Caco-2 (cell line): ENCODE measurements at regions not wholly inside any gene's neighbourhood (a gene's known extent, or its start where the extent isn't known, plus 50 kb on each side); places are given as distances from the start of the nearest gene placed in this dataset.

ENCODE experiments used
- BruUV-seq: library from RNA; stranded (reverse); fragments of 400-500 nt; replicated peaks from 2 replicates; lab custom pipeline; 2021; lab: Mats Ljungman, UMichigan
- CTCF ChIA-PET: fragments of 300-600 bp; sonication (Branson Sonifier 250); formaldehyde crosslinking; loops from one replicate; lab custom pipeline; 2022; ENCODE audit warnings: antibody characterized with exemption; lab: Charles Lee
- POLR2A ChIA-PET: fragments of 300-600 bp; sonication (Branson Sonifier 250); formaldehyde crosslinking; loops from one replicate; lab custom pipeline; 2022; ENCODE audit warnings: antibody characterized with exemption; lab: Charles Lee
- DNase-seq, 2 experiments: peaks; one replicate each; pipeline versions ENCODE4 v3.0.0 to v3.0.0-alpha.2; 2020 to 2022
- H3K27me3 ChIP-seq: replicated peaks from 2 replicates; pipeline ENCODE4 v1.6.0; 2011; ENCODE audit warnings: low read length; ENCODE audit not compliant: control insufficient read depth, insufficient read depth
- H3K36me3 ChIP-seq: 2 replicates; pipeline ENCODE4 v1.5.1; 2011; ENCODE audit warnings: low read length; ENCODE audit not compliant: control insufficient read depth, insufficient read depth
- H3K4me1 ChIP-seq: fragments of 250-450 bp; sonication (Bioruptor Pico); 2 replicates; pipeline ENCODE4 v1.5.1; 2020; ENCODE audit warnings: mild to moderate bottlenecking
- H3K4me3 ChIP-seq: 2 replicates; pipeline ENCODE4 v1.5.1; 2011; ENCODE audit warnings: low read depth, mild to moderate bottlenecking, control low read depth, low read length
- H3K9me3 ChIP-seq: fragments of 250-450 bp; sonication (Bioruptor Pico); 2 replicates; pipeline ENCODE4 v1.5.1; 2020; ENCODE audit warnings: mild to moderate bottlenecking, moderate library complexity
- H3K27ac Mint-ChIP-seq: one replicate; pipeline ENCODE4 v1.8.0; 2022; ENCODE audit warnings: mixed read lengths; ENCODE audit not compliant: unreplicated experiment
- H3K27me3 Mint-ChIP-seq: one replicate; pipeline ENCODE4 v1.8.0; 2022; ENCODE audit warnings: mixed read lengths; ENCODE audit not compliant: insufficient read depth, unreplicated experiment
- H3K36me3 Mint-ChIP-seq: one replicate; pipeline ENCODE4 v1.8.0; 2022; ENCODE audit warnings: mild to moderate bottlenecking, mixed read lengths; ENCODE audit not compliant: insufficient read depth, unreplicated experiment
- H3K4me1 Mint-ChIP-seq: one replicate; pipeline ENCODE4 v1.8.0; 2022; ENCODE audit warnings: low read depth, mixed read lengths; ENCODE audit not compliant: unreplicated experiment
- H3K4me3 Mint-ChIP-seq: one replicate; pipeline ENCODE4 v1.8.0; 2022; ENCODE audit warnings: mild to moderate bottlenecking, moderate library complexity, mixed read lengths; ENCODE audit not compliant: unreplicated experiment
- H3K9me3 Mint-ChIP-seq: one replicate; pipeline ENCODE4 v1.8.0; 2022; ENCODE audit warnings: mixed read lengths; ENCODE audit not compliant: unreplicated experiment
- CTCF ChIP-seq, 2 experiments: fragments of 200-600 bp in 1 of 2; IDR thresholded peaks; 1 replicate in 1 of 2; 2 replicates in 1 of 2; pipeline versions ENCODE4 v1.5.1 to v1.8.0; 2011 to 2022; ENCODE audit warnings: antibody characterized with exemption in 1 of 2, control low read depth in 1 of 2, inconsistent platforms in 1 of 2, low read depth in 1 of 2, low read length in 1 of 2, mild to moderate bottlenecking in 1 of 2, moderate library complexity in 1 of 2; ENCODE audit not compliant: insufficient read depth in 1 of 2, severe bottlenecking in 1 of 2, unreplicated experiment in 1 of 2
- intact Hi-C: fragments of 100-400 bp; cut with micrococcal nuclease; formaldehyde crosslinking; loops from one replicate; pipeline ENCODE4 v1.10.0; 2022; ENCODE audit not compliant: unreplicated experiment

GRCh38 chr6:114712129-114712662 is 369.4 kb upstream of the HS3ST5 start:
- H3K4me1 ChIP-seq, result no peaks in the 10 kb centered on the region; the same call in none of the 2 replicates

GRCh38 chr6:114707081-114707620 is 364.3 kb upstream of the HS3ST5 start:
- H3K36me3 ChIP-seq, result no peaks in the 10 kb centered on the region
- Mint-ChIP-seq H3K4me3 (no peak overlapping the region), H3K36me3 (no peaks in the 10 kb centered on the region), H3K9me3 (peaks cover 10% of the 10 kb centered on the region), H3K27me3 (peaks cover under 1% of the 10 kb centered on the region), H3K27ac (no peak overlapping the region), H3K4me1 (peaks cover 6% of the 10 kb centered on the region)
- no peak for TF ChIP-seq CTCF (IDR thresholded peaks at IDR 0.05; ENCODE audit: insufficient read depth in 1 of 2, low read depth in 1 of 2, low read length in 1 of 2, severe bottlenecking in 1 of 2, unreplicated experiment in 1 of 2)
- no TSS peak for BruUV-seq
- DNase-seq, result no peak
- intact Hi-C loops, result no loop called here
- H3K4me1 ChIP-seq, result no peaks in the 10 kb centered on the region; the same call in 1 of the 2 replicates
- H3K27me3 ChIP-seq, result no peaks in the 10 kb centered on the region
- ChIA-PET CTCF (no interaction called here), POLR2A (no interaction called here)
- no peaks in the 10 kb centered on the region for H3K9me3 ChIP-seq
- H3K4me3 ChIP-seq, result no peak overlapping the region

More at GRCh38 chr6:114712129-114712662, 369.4 kb upstream of the HS3ST5 start:
- intact Hi-C loops, result no loop called here
- Histone ChIP-seq H3K4me3 (no peak overlapping the region), H3K27me3 (no peaks in the 10 kb centered on the region), H3K9me3 (no peaks in the 10 kb centered on the region), H3K36me3 (no peaks in the 10 kb centered on the region)
- ChIA-PET POLR2A (no interaction called here), CTCF (no interaction called here)
- Mint-ChIP-seq H3K4me1 (peaks cover 4% of the 10 kb centered on the region), H3K9me3 (peaks cover 10% of the 10 kb centered on the region), H3K4me3 (no peak overlapping the region), H3K27ac (no peak overlapping the region), H3K36me3 (no peaks in the 10 kb centered on the region), H3K27me3 (no peaks in the 10 kb centered on the region)
- BruUV-seq, result no TSS peak
- no peak for DNase-seq
- no peak for TF ChIP-seq CTCF (IDR thresholded peaks at IDR 0.05; ENCODE audit: insufficient read depth in 1 of 2, low read depth in 1 of 2, low read length in 1 of 2, severe bottlenecking in 1 of 2, unreplicated experiment in 1 of 2)

GRCh38 chr6:114690625-114691024 is 347.8 kb upstream of the HS3ST5 start:
- H3K4me3 ChIP-seq, result no peak overlapping the region
- H3K36me3 ChIP-seq, result no peaks in the 10 kb centered on the region
- H3K4me1 Mint-ChIP-seq, result no peaks in the 10 kb centered on the region
- intact Hi-C loops, result no loop called here
- H3K9me3 ChIP-seq, result no peaks in the 10 kb centered on the region
- no peaks in the 10 kb centered on the region for H3K4me1 ChIP-seq
- CTCF ChIA-PET, result no interaction called here
- H3K36me3 Mint-ChIP-seq, result no peaks in the 10 kb centered on the region
- H3K27me3 Mint-ChIP-seq, result no peaks in the 10 kb centered on the region
- H3K27me3 ChIP-seq, result no peaks in the 10 kb centered on the region
- no peak overlapping the region for H3K4me3 Mint-ChIP-seq
- TF ChIP-seq CTCF (IDR thresholded peaks at IDR 0.05; ENCODE audit: insufficient read depth in 1 of 2, low read depth in 1 of 2, low read length in 1 of 2, severe bottlenecking in 1 of 2, unreplicated experiment in 1 of 2), result peak in 1 of 2 experiments; percentile 20
- POLR2A ChIA-PET, result no interaction called here
- BruUV-seq, result no TSS peak
- H3K27ac Mint-ChIP-seq, result no peak overlapping the region
- no peaks in the 10 kb centered on the region for H3K9me3 Mint-ChIP-seq
- no peak for DNase-seq
